ENCODE measurements at regions not wholly inside any gene's neighbourhood (a gene's known extent, or its start where the extent isn't known, plus 50 kb on each side); places are given as distances from the start of the nearest gene placed in this dataset.

DNA sequence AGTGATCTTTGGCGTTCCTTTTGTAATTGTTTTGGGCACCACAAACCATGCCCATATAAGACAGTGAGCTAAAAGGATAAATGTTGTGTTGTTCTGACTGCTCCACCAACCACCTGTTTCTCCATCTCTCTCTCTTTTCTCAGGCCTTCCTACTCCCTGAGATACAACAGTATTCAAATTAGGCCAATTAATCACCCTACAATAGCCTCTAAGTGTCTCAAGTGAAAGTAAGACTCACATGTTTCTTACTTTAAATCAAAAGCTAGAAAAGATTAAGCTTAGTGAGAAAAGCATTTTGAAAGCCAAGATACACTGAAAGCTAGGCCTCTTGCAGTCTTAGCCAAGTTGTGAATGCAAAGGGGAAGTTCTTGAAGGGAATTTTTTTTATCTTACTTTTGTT is 268.8 kb upstream of the NREP start:
- intact Hi-C loops (cut with micrococcal nuclease): loop anchor here (5.0 kb wide), 1 partner anchor 37 kb away; no protein-coding TSS in a partner anchor
- in situ Hi-C loops (cut with MboI; ENCODE audit: low sequenced_read_pairs): no loop called here

More for the DNA sequence above, 268.8 kb upstream of the NREP start:
- Histone ChIP-seq H2AK5ac (ENCODE audit: low read depth, low read length) (no peak overlapping the region), H4K8ac (ENCODE audit: low read depth in 2 of 2, low read length in 2 of 2) (0 out of 4 replicates have a peak overlapping the region, but pooled peaks of 1 of the 2 experiments have one; percentile 55), H3K4me2 (ENCODE audit: low read depth, low read length) (no peak overlapping the region), H3K79me1 (ENCODE audit: low read depth in 1 of 2, low read length in 2 of 2) (no peaks in the 10 kb centered on the region), H2AK9ac (replicated peaks; ENCODE audit: low read depth, low read length, poor library complexity) (no peak overlapping the region), H3K23ac (ENCODE audit: low read depth, low read length) (no peak overlapping the region), H2AFZ (replicated peaks; ENCODE audit: low read length, poor library complexity) (no peak overlapping the region), H4K5ac (ENCODE audit: low read depth, low read length) (no peak overlapping the region), H2BK15ac (ENCODE audit: low read depth, low read length) (no peak overlapping the region), H3K18ac (ENCODE audit: low read depth, low read length) (peak overlapping the region; percentile 61; the same call in 1 of the 2 replicates), H3K4me3 (ENCODE audit: insufficient read depth, low read depth, low read length) (no peak overlapping the region), H3K9ac (ENCODE audit: low read depth, low read length) (no peak overlapping the region), H3K4ac (ENCODE audit: low read depth, low read length) (no peak overlapping the region), H2BK120ac (ENCODE audit: low read depth, low read length) (no peak overlapping the region), H3K14ac (replicated peaks; ENCODE audit: low read depth, low read length) (no peak overlapping the region; the same call in 1 of the 2 replicates), H4K20me1 (ENCODE audit: insufficient read depth, low read length) (no peaks in the 10 kb centered on the region), H3K9me3 (ENCODE audit: control insufficient read depth, insufficient read depth, low read length) (no peaks in the 10 kb centered on the region), H2BK20ac (ENCODE audit: low read depth, low read length) (no peak overlapping the region), H3K36me3 (ENCODE audit: control insufficient read depth, insufficient read depth, low read length) (no peaks in the 10 kb centered on the region), H3K9me1 (ENCODE audit: insufficient read depth, low read length) (no peaks in the 10 kb centered on the region), H3K4me1 (ENCODE audit: control insufficient read depth, insufficient read depth, low read length) (no peaks in the 10 kb centered on the region; the same call in 1 of the 2 replicates), H3K27me3 (ENCODE audit: control insufficient read depth, insufficient read depth, low read length) (no peaks in the 10 kb centered on the region), H3K56ac (ENCODE audit: extremely low read depth, insufficient read depth, low read length) (no peak overlapping the region), H2BK5ac (ENCODE audit: low read depth, low read length, poor library complexity, severe bottlenecking) (peak overlapping the region; percentile 24), H4K91ac (ENCODE audit: insufficient read depth, low read depth, low read length) (no peak overlapping the region), H3K27ac (ENCODE audit: insufficient read depth, low read length) (no peak overlapping the region)
- no peak for ATAC-seq (ENCODE audit: low read depth)
- no peak for TF ChIP-seq MAZ (IDR thresholded peaks at IDR 0.05; ENCODE audit: borderline replicate concordance, low read depth, low read length)
- no peak for TF ChIP-seq RAD21 (IDR thresholded peaks at IDR 0.05; ENCODE audit: low read length)
- no peak for TF ChIP-seq RFX5 (IDR thresholded peaks at IDR 0.05; ENCODE audit: low read depth, low read length)
- TF ChIP-seq BHLHE40 (IDR thresholded peaks at IDR 0.05; ENCODE audit: low read depth, low read length): no peak
- TF ChIP-seq NFE2L2 (IDR thresholded peaks at IDR 0.05; ENCODE audit: low read depth, low read length): no peak
- no peak for TF ChIP-seq FOS (IDR thresholded peaks at IDR 0.05; ENCODE audit: low read depth, low read length)
- TF ChIP-seq POLR2A (IDR thresholded peaks at IDR 0.05; ENCODE audit: low read depth, low read length): no peak
- dilution Hi-C loops (cut with HindIII; ENCODE audit: low sequenced_read_pairs, unreplicated experiment): no loop called here
- DNase-seq: no peak
- BruUV-seq (replicated peaks): no TSS peak
- POLR2A ChIA-PET (ENCODE audit: unreplicated experiment): no interaction called here
- CTCF ChIA-PET: interaction anchor here (1.0 kb wide), 1 partner anchor 8 kb away, joined by 3 read pairs; no protein-coding TSS in a partner anchor
- no CpG with 5 or more reads among the region's 1 CpG for WGBS, 2 experiments (ENCODE audit: extremely low coverage in 2 of 2, insufficient read length in 1 of 2)
